ENCODE measurements at regions not wholly inside any gene's neighbourhood (a gene's known extent, or its start where the extent isn't known, plus 50 kb on each side); places are given as distances from the start of the nearest gene placed in this dataset.

- DNase-seq (ENCODE audit: low spot score) = no peak
Observed at GRCh38 chrX:150164971-150165600, 198.0 kb upstream of the MAMLD1 start.

- no peak for DNase-seq (ENCODE audit: low spot score)
Observed at GRCh38 chrX:150165776-150166610, 197.1 kb upstream of the MAMLD1 start.

GRCh38 chrX:150167482-150168324, 195.4 kb upstream of the MAMLD1 start:
- no peak for DNase-seq (ENCODE audit: low spot score)

- no peak for DNase-seq (ENCODE audit: low spot score)
Observed at GRCh38 chrX:150182161-150182560, 181.0 kb upstream of the MAMLD1 start.

GRCh38 chrX:150184491-150184890, 178.6 kb upstream of the MAMLD1 start:
- no peak for DNase-seq (ENCODE audit: low spot score)

GRCh38 chrX:150185766-150186165, 177.4 kb upstream of the MAMLD1 start:
- no peak for DNase-seq (ENCODE audit: low spot score)

- no peak for DNase-seq (ENCODE audit: low spot score)
Observed at GRCh38 chrX:150192816-150193215, 170.3 kb upstream of the MAMLD1 start.

- DNase-seq (ENCODE audit: low spot score) = no peak
Observed at GRCh38 chrX:150196285-150196684, 166.8 kb upstream of the MAMLD1 start.

- DNase-seq (ENCODE audit: low spot score) = no peak
Observed at GRCh38 chrX:150197388-150197787, 165.7 kb upstream of the MAMLD1 start.

GRCh38 chrX:150198776-150199175, 164.3 kb upstream of the MAMLD1 start:
- DNase-seq (ENCODE audit: low spot score) = no peak

- no peak for DNase-seq (ENCODE audit: low spot score)
Observed at GRCh38 chrX:150199181-150199580, 163.9 kb upstream of the MAMLD1 start.

GRCh38 chrX:150199803-150200202, 163.3 kb upstream of the MAMLD1 start:
- no peak for DNase-seq (ENCODE audit: low spot score)

GRCh38 chrX:150200361-150200760, 162.8 kb upstream of the MAMLD1 start:
- no peak for DNase-seq (ENCODE audit: low spot score)

GRCh38 chrX:150200820-150201287, 162.3 kb upstream of the MAMLD1 start:
- DNase-seq (ENCODE audit: low spot score) = no peak

GRCh38 chrX:150201391-150201790, 161.7 kb upstream of the MAMLD1 start:
- no peak for DNase-seq (ENCODE audit: low spot score)

GRCh38 chrX:150201841-150202240, 161.3 kb upstream of the MAMLD1 start:
- no peak for DNase-seq (ENCODE audit: low spot score)

GRCh38 chrX:150202641-150203247, 160.4 kb upstream of the MAMLD1 start:
- DNase-seq (ENCODE audit: low spot score) = peak; percentile 3

- no peak for DNase-seq (ENCODE audit: low spot score)
Observed at GRCh38 chrX:150203248-150203645, 159.9 kb upstream of the MAMLD1 start.

- no peak for DNase-seq (ENCODE audit: low spot score)
Observed at GRCh38 chrX:150205011-150205410, 158.1 kb upstream of the MAMLD1 start.

- DNase-seq (ENCODE audit: low spot score) = no peak
Observed at GRCh38 chrX:150207733-150208132, 155.4 kb upstream of the MAMLD1 start.

- no peak for DNase-seq (ENCODE audit: low spot score)
Observed at GRCh38 chrX:150211988-150212387, 151.1 kb upstream of the MAMLD1 start.
